Activated CD4-positive, alpha-beta T cell treated with anti-CD3 and anti-CD28 coated beads, Interleukin-2, amount 10 ng/mL, durations not matched to agents 24 days and 14 days (primary cell): ENCODE measurements at regions not wholly inside any gene's neighbourhood (a gene's known extent, or its start where the extent isn't known, plus 50 kb on each side); places are given as distances from the start of the nearest gene placed in this dataset.
"Not testable (repeated sequence)": the region's sequence is repeated elsewhere in the genome, so short reads cannot be mapped to it uniquely, and the experiment has no call there.

Source experiments
- DNase-seq: peaks from one replicate; pipeline ENCODE4 v3.0.0; 2022
- H3K27ac Mint-ChIP-seq: one replicate; pipeline ENCODE4 v1.8.0; 2022; ENCODE audit warnings: mild to moderate bottlenecking, mixed read lengths
- H3K27me3 Mint-ChIP-seq: one replicate; pipeline ENCODE4 v1.8.0; 2022; ENCODE audit warnings: mixed read lengths
- H3K36me3 Mint-ChIP-seq: one replicate; pipeline ENCODE4 v1.8.0; 2022; ENCODE audit warnings: low read depth, mild to moderate bottlenecking, mixed read lengths
- H3K4me1 Mint-ChIP-seq: one replicate; pipeline ENCODE4 v1.8.0; 2021; ENCODE audit warnings: mixed read lengths
- H3K4me3 Mint-ChIP-seq: one replicate; pipeline ENCODE4 v1.8.0; 2022; ENCODE audit warnings: mild to moderate bottlenecking, moderate library complexity, mixed read lengths
- H3K9me3 Mint-ChIP-seq: one replicate; pipeline ENCODE4 v1.8.0; 2021; ENCODE audit warnings: mixed read lengths
- intact Hi-C: fragments of 100-400 bp; cut with micrococcal nuclease; formaldehyde crosslinking; loops from one replicate; pipeline ENCODE4 v1.15.1; 2023

DNA sequence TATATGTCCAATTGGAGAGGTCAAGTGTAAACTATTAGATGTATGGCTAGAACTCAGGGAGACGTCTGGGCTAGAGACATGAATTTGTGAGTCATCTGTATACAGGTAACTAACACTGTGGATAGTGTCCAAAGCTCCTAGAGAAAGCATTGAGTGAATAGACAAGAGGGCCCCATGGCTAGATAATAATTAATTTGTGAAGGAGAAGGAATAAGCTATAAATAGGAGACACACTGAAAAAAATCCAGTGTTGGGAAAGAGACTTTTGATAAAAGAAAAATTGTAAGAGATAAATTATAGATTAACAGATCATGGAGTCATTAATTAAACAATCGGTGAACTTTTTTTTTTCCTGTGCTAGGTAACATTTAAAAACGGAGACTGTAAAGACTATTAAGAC, 326.6 kb upstream of the PRICKLE1 start:
- no peaks in the 10 kb centered on the region for H3K4me1 Mint-ChIP-seq
- no peaks in the 10 kb centered on the region for H3K36me3 Mint-ChIP-seq
- DNase-seq = no peak
- H3K27me3 Mint-ChIP-seq = no peaks in the 10 kb centered on the region
- H3K27ac Mint-ChIP-seq = no peak overlapping the region
- H3K4me3 Mint-ChIP-seq = no peak overlapping the region
- intact Hi-C loops = no loop called here
- H3K9me3 Mint-ChIP-seq = peaks cover 4% of the 10 kb centered on the region

DNA sequence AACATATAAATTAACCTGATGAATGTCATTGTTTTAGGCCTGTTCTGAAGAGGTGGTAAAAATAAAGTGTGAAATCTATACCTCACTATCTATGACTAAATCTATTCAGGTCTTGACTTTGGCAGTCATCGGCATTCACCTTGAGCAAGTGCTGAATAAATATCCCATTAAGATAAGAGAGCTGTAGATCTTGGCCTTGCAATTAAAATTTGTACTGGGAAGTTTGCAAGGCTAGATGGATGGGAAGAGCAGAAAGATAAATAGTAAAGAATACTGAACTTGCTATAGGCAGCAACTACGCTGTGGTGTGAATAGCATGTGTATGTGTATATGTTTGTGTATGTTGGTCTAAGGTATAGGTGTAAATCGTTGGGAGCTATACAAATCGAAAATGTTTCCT, 325.9 kb upstream of the PRICKLE1 start:
- no peak overlapping the region for H3K27ac Mint-ChIP-seq

DNA sequence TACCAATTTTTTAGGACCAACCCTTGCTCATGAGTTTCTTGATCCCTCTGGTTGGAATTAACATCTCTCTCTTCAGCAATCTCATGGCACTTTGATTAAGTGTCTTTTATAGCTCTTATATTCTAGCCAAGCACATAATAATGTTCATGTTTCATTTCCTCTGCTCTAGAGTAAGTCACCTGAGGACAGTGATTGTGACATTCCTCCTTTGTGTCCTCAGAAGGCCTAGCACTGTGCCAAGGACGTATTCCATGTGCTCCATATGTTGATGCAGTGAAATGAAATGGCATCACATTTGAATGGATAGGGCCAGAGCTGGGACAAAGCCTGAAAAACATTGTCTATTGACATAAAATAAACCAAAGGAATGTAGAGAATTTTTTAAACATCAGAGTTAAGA, 322.8 kb upstream of the PRICKLE1 start:
- no peaks in the 10 kb centered on the region for H3K27me3 Mint-ChIP-seq
- H3K4me3 Mint-ChIP-seq = no peak overlapping the region
- H3K36me3 Mint-ChIP-seq = no peaks in the 10 kb centered on the region
- H3K4me1 Mint-ChIP-seq = no peaks in the 10 kb centered on the region
- H3K9me3 Mint-ChIP-seq = peaks cover 9% of the 10 kb centered on the region
- H3K27ac Mint-ChIP-seq = no peak overlapping the region
- no peak for DNase-seq
- intact Hi-C loops = no loop called here

More for the DNA sequence above, 325.9 kb upstream of the PRICKLE1 start:
- no peak for DNase-seq
- Mint-ChIP-seq H3K4me3 (no peak overlapping the region), H3K36me3 (no peaks in the 10 kb centered on the region), H3K4me1 (no peaks in the 10 kb centered on the region), H3K9me3 (peaks cover 4% of the 10 kb centered on the region), H3K27me3 (no peaks in the 10 kb centered on the region)
- intact Hi-C loops = no loop called here

DNA sequence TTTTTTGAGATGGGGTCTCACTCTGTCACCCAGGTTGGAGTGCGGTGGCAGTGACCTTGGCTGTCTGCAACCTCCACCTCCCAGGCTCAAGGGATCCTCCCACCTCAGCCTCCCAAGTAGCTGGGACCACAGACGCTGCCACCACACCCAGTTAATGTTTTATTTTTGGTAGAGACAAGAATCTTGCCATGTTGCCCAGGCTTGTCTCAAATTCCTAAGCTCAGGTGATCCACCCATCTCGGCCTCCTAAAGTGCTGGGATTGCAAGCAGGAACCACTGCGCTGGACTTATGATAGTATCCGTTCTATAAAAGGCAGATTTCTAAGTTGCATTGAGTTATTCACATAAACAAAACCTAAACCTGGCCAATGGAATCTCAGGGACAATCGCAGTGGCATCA, 321.1 kb upstream of the PRICKLE1 start:
- no peaks in the 10 kb centered on the region for H3K36me3 Mint-ChIP-seq
- no peaks in the 10 kb centered on the region for H3K4me1 Mint-ChIP-seq
- no peak overlapping the region for H3K4me3 Mint-ChIP-seq
- intact Hi-C loops = no loop called here
- no peaks in the 10 kb centered on the region for H3K27me3 Mint-ChIP-seq
- DNase-seq = no peak
- H3K27ac Mint-ChIP-seq = no peak overlapping the region
- H3K9me3 Mint-ChIP-seq = peaks cover 9% of the 10 kb centered on the region

DNA sequence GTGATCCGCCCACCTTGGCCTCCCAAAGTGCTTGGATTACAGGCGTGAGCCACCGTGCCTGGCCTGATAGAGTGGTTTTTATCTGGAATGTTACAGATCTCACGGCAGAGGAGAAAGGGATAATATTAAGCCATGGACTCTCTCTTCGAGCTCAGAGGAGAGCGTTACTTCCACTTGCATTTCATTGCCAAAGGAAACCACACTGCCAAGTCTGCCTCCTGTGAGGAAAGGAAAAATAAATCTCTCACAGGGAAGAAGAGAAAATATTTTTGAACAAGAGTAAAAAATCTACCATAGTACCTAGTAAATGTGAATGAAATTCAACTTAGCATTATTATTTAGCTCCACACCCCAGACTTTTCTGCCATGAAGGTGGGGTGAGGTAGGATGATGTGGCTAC, 319.2 kb upstream of the PRICKLE1 start:
- H3K27ac Mint-ChIP-seq = no peak overlapping the region

DNA sequence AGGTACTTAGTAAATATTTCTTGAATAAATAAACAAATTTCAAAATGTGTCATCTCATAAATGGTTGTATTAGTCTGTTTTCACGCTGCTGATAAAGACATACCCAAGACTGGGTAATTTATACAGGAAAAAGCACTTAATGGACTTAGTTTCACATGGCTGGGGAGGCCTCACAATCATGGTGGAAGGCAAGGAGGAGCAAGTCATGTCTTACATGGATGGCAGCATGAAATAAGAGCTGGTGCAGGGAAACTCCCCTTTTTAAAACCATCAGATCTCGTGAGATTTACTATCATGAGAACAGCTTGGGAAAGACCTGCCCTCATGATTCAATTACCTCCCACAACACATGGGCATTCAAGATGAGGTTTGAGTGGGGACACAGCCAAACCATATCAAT, 317.3 kb upstream of the PRICKLE1 start:
- H3K36me3 Mint-ChIP-seq, H3K4me3 Mint-ChIP-seq, H3K9me3 Mint-ChIP-seq, DNase-seq, H3K4me1 Mint-ChIP-seq, H3K27me3 Mint-ChIP-seq, H3K27ac Mint-ChIP-seq, intact Hi-C loops: not testable (repeated sequence)

More for the DNA sequence above, 319.2 kb upstream of the PRICKLE1 start:
- Mint-ChIP-seq H3K9me3 (peaks cover 6% of the 10 kb centered on the region), H3K4me1 (no peaks in the 10 kb centered on the region), H3K4me3 (no peak overlapping the region), H3K36me3 (no peaks in the 10 kb centered on the region), H3K27me3 (no peaks in the 10 kb centered on the region)
- intact Hi-C loops = no loop called here
- no peak for DNase-seq

DNA sequence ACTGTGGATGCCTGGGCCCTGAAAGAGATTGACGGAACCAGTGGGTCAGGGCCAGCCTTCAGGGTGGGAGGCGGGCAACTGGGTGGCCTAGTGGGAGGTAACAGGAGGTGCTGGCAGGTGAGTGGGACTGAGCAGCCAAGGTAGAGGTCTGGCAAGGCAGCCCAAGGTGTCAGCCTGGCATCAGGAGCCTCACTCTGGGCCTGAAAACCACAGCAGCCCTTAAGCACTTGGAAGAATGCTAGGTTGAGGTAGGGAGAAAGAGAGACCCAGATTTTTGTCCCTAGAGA, 315.8 kb upstream of the PRICKLE1 start:
- Mint-ChIP-seq H3K36me3 (no peaks in the 10 kb centered on the region), H3K4me1 (no peaks in the 10 kb centered on the region), H3K27me3 (no peaks in the 10 kb centered on the region), H3K4me3 (no peak overlapping the region), H3K9me3 (peaks cover 6% of the 10 kb centered on the region), H3K27ac (no peak overlapping the region)
- no peak for DNase-seq
- intact Hi-C loops = no loop called here

DNA sequence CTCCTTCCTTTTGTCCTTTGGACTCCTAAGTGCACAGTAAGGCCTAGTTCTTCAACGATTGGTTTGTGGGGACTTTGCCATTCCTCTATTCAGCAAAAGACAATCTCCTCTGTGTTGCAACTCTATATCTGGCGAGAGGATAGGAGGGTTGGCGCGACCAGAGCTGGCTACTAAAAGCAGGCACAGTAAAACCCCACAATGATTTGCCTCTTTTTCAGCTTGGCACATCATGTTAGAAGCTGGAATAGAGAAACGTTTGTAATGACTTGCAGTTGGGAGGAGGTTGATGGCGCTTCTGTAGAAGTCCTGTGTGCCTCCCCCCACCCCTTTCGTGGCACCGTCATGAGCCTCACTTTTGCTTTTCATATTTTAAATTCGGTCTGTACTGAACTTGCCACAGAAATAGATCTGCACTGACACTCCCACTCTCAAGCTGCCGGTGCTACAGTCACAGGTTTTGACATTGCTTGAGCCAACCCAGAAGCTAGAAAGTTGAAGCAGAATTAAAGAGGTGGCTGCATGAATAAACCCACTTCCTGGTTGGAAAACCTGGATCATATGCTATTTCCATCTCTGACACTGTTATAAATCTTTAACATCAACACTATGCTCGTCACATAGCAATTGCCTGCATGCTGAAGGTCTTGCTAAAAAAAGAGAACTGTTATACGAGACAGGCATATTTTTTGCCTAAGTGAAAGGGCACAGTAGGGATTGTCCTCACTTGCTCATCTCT, 315.3 kb upstream of the PRICKLE1 start:
- intact Hi-C loops = no loop called here
- Mint-ChIP-seq H3K36me3 (no peaks in the 10 kb centered on the region), H3K4me1 (no peaks in the 10 kb centered on the region), H3K27ac (no peak overlapping the region), H3K27me3 (no peaks in the 10 kb centered on the region), H3K9me3 (peaks cover 6% of the 10 kb centered on the region), H3K4me3 (no peak overlapping the region)
- no peak for DNase-seq

DNA sequence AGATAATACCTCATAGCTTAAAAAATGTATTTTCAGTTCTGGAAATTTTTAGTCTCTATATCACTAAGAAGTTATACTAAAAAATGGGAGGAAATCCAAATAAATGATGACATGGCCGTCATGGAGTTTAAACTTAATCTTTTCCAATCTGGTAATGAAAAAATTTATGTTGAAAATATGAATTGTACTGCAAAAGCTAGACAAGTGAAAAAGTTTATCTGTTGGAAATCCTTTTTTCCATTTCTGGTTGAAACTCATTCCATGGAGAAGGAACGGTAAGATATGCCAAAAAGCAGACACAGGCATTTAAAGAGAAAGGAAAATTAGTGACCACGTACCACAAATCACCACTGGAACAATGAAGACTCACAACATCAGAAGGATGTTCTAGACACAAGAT, 314.2 kb upstream of the PRICKLE1 start:
- no peaks in the 10 kb centered on the region for H3K9me3 Mint-ChIP-seq
- DNase-seq = no peak
- no peaks in the 10 kb centered on the region for H3K4me1 Mint-ChIP-seq
- intact Hi-C loops = no loop called here
- no peak overlapping the region for H3K4me3 Mint-ChIP-seq
- H3K27me3 Mint-ChIP-seq = no peaks in the 10 kb centered on the region
- H3K27ac Mint-ChIP-seq = no peak overlapping the region
- H3K36me3 Mint-ChIP-seq = no peaks in the 10 kb centered on the region

DNA sequence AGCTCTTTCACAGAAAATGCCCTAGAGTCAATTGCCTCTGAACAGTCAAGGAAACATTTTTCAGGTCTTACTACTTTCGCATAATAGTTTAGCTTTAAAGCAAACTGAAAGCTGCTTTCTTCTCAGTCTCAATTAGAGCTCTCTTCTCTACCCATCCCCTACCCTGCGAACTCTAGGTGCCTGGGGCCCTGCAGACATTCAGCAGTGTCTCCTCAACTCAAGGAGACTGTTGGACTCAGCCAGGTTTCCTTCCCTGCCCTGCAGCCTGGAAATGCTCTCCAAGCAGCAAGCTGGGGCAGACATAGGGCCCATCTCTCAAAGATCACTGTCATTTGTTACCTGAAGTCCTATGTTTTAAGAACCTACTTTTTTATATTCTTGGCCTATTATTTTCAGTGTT, 312.5 kb upstream of the PRICKLE1 start:
- Mint-ChIP-seq H3K36me3 (no peaks in the 10 kb centered on the region), H3K27ac (no peak overlapping the region), H3K4me1 (no peaks in the 10 kb centered on the region), H3K27me3 (no peaks in the 10 kb centered on the region), H3K9me3 (no peaks in the 10 kb centered on the region), H3K4me3 (no peak overlapping the region)
- intact Hi-C loops = no loop called here
- DNase-seq = no peak

DNA sequence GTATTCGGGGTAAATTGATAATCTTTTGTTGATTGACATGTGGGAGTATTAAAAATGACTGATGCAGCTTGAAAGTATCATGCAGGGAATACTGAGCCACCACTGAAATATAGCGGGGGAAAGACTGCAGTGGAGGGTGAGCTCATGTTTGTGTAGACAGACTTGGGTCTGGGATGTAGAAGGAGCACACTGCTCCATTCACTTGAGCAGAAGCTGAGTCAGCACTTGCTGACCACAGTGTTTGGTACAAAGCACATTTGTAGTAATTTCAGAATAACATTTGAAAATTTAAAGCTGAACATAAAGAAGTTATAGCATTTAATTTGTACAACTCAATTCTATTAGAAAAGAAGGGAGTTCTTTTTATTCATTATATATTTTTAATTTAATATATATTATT, 304.3 kb upstream of the PRICKLE1 start:
- Mint-ChIP-seq H3K4me3 (no peak overlapping the region), H3K36me3 (no peaks in the 10 kb centered on the region), H3K4me1 (no peaks in the 10 kb centered on the region), H3K9me3 (no peaks in the 10 kb centered on the region), H3K27me3 (no peaks in the 10 kb centered on the region), H3K27ac (no peak overlapping the region)
- no peak for DNase-seq
- intact Hi-C loops = no loop called here

DNA sequence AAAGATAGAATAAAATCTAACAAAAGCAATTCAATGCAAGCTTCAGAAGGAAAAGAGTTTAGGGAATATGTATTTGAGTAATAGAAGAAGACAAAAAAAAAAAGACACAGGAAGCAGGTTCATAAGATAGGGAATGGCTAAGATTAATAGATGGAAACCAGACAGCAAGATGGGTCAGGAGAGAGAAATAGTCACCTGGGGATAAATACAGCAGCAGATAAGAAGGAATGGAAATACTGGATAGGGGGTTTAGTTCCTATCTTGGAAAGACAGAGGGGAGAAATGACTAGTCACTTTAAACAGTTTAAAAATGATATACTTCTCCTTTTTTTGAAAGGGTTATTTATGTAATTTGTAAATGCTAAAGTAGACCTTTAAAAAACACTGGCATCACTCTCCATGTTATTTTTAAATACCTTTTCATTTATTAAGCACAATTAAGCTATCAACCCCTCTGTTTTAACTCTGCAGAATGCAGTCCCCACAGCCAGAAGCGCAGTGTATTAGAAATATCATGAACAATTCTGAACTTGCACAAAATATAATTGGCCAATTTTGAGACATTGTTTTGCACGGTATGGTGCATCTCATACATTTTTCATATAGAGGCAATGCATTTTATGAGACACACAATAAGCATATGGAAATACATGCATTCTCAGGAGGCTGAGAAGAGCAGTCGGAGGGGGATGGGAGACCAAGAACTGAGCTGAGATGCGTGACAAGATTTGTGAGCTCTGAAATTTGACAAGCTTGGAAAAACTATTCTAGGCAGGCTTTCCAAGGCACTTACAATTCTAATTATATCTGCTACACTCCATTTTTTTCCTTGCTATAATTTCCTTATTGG, 303.4 kb upstream of the PRICKLE1 start:
- Mint-ChIP-seq H3K9me3 (no peaks in the 10 kb centered on the region), H3K36me3 (no peaks in the 10 kb centered on the region), H3K27ac (no peak overlapping the region), H3K27me3 (no peaks in the 10 kb centered on the region), H3K4me3 (no peak overlapping the region), H3K4me1 (no peaks in the 10 kb centered on the region)
- intact Hi-C loops = no loop called here
- DNase-seq = no peak

DNA sequence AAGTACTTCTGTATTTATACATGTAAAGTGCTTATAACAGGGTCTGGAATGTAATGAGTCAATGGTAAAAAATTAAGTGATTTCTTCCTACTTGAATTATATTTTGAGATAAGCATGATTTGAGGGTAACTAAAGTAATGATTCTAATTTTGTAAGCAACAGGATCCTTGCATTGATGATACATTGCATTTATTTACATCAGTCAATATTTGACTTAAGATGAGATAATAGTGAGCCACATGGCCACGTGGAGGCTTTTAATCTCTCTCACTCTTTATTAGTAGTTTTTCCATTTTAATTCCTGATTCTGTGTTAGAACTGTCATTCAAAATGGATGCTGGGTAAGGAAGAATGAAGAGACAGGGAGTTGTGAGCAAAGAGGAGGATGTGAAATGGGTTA, 298.1 kb upstream of the PRICKLE1 start:
- Mint-ChIP-seq H3K27me3 (no peaks in the 10 kb centered on the region), H3K36me3 (no peaks in the 10 kb centered on the region), H3K27ac (no peak overlapping the region), H3K9me3 (no peaks in the 10 kb centered on the region), H3K4me1 (no peaks in the 10 kb centered on the region), H3K4me3 (no peak overlapping the region)
- intact Hi-C loops = no loop called here
- DNase-seq = no peak

DNA sequence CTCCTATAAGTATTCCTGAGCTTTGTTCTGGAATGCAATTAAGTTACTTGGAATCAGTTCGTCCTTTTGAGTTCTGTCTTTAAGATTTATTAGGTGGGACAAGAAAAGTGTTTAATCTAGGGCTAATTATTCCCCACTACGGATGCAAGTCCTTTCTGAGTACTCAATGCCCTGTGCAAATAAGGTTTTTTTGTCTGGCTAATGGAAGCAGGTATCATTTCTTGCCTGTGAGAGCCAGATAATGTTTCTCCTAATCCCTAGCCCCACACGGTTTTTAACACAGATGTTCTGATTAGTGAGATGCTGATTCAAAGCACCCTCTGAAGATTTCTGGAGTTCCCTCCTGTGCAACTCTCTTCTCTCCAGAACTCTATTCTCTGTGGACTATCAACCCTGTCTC, 296.6 kb upstream of the PRICKLE1 start:
- H3K9me3 Mint-ChIP-seq = no peaks in the 10 kb centered on the region
- no peak overlapping the region for H3K4me3 Mint-ChIP-seq
- no peaks in the 10 kb centered on the region for H3K36me3 Mint-ChIP-seq
- no peak for DNase-seq
- no peak overlapping the region for H3K27ac Mint-ChIP-seq
- H3K27me3 Mint-ChIP-seq = no peaks in the 10 kb centered on the region
- H3K4me1 Mint-ChIP-seq = no peaks in the 10 kb centered on the region
- intact Hi-C loops = no loop called here

DNA sequence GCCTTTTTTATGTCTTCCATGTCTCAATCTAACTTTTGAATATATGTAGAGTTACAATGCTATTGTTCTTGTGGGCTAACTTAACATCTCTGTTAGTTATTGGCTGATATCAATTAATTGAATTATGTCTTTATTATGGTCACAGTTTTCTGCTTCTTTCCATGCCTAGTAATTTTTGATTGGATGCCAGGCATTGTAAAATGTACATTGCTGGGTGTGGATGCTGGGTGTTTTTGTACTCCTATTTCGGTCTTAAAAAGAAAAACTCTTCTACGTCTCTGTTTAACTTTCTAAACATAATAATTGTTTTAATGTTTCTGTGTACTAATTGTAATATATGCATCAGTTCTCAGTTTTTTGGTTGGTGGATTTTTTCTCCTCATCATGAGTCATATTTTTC, 296.1 kb upstream of the PRICKLE1 start:
- Mint-ChIP-seq H3K36me3 (no peaks in the 10 kb centered on the region), H3K4me1 (no peaks in the 10 kb centered on the region), H3K27me3 (no peaks in the 10 kb centered on the region), H3K9me3 (no peaks in the 10 kb centered on the region), H3K27ac (no peak overlapping the region), H3K4me3 (no peak overlapping the region)
- intact Hi-C loops = no loop called here
- no peak for DNase-seq
